ENCODE measurements at regions not wholly inside any gene's neighbourhood (a gene's known extent, or its start where the extent isn't known, plus 50 kb on each side); places are given as distances from the start of the nearest gene placed in this dataset.

DNA sequence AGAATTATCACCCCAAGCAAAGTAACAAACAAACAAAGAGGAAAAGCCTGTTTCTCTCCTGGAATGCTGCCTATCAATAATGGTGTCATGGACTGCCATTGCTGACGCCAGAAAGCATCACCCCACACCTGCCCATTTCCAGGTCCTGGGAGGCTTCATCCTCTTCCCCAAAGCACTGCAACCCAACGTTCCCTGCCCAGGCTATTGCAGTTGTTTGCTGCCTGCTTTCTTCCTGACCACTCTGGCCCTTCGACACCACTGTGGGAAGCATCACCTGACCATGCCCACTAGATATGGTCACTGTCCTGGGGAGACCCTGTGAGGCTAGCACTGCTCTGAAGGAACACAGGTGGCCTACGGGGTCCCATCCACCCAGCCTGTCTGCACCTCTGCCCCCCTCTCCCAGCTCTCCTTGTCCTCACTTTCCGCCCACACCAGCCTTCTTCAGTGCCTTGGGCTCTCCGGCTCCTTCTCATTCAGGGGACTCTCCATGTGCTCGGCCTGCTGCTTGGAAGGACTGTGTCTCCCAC lies 439.6 kb downstream of the GLRX3 start:
- TF ChIP-seq, protein P1, sequence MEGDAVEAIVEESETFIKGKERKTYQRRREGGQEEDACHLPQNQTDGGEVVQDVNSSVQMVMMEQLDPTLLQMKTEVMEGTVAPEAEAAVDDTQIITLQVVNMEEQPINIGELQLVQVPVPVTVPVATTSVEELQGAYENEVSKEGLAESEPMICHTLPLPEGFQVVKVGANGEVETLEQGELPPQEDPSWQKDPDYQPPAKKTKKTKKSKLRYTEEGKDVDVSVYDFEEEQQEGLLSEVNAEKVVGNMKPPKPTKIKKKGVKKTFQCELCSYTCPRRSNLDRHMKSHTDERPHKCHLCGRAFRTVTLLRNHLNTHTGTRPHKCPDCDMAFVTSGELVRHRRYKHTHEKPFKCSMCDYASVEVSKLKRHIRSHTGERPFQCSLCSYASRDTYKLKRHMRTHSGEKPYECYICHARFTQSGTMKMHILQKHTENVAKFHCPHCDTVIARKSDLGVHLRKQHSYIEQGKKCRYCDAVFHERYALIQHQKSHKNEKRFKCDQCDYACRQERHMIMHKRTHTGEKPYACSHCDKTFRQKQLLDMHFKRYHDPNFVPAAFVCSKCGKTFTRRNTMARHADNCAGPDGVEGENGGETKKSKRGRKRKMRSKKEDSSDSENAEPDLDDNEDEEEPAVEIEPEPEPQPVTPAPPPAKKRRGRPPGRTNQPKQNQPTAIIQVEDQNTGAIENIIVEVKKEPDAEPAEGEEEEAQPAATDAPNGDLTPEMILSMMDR (IDR thresholded peaks at IDR 0.05; ENCODE audit: insufficient read depth, low read length) = no peak
- no peak for TF ChIP-seq POLR2AphosphoS5 (IDR thresholded peaks at IDR 0.05; ENCODE audit: low read depth)
- no peak for TF ChIP-seq GABPA (IDR thresholded peaks at IDR 0.05; ENCODE audit: low read depth)
